NCI-H1417 (cell line): ENCODE measurements at regions not wholly inside any gene's neighbourhood (a gene's known extent, or its start where the extent isn't known, plus 50 kb on each side); places are given as distances from the start of the nearest gene placed in this dataset.
A peak's percentile ranks its signal among the peaks of the same experiment; 100 is the strongest.

ENCODE experiments used
- DNase-seq, 3 experiments: peaks; one replicate each; lab custom pipeline; 2025; lab: John Stamatoyannopoulos, UW

DNA sequence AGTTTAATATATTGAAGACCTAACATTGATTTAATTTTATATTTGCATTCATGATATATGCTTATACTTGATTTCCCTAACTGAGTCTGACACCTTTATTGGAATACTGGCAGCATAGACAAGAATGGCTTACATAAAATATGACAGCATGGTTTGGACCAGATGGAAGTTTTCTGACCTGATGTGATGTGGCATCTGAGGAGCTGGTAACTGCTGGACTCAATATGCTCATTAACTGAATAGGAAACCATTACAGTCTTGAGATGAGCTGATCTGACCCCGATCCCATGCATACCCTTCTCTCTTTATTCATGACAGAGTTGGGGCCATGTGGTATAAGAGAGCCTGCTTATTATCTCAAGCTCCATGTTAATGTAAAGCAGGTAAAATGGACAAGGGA, 604.8 kb upstream of the SEL1L start:
- DNase-seq, result no peak

DNA sequence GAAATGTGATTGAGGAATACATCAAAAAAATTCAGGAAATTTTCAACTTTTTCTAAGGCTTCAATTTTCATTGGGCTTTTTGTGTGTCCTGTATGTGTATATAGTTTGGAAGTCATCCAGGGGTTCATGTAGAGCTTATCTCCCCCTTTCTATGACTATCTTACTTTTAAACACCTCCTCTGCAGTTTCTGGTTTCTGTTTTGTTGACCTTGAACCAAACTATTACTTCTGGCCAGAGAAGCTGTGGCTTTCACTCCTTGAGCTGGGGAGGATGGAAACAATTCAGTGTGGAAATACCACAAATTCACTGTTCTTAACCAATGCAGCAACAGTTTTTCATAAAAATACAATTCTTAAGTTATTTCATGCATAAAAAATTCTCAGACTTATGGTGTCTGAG, 613.2 kb upstream of the SEL1L start:
- no peak for DNase-seq

DNA sequence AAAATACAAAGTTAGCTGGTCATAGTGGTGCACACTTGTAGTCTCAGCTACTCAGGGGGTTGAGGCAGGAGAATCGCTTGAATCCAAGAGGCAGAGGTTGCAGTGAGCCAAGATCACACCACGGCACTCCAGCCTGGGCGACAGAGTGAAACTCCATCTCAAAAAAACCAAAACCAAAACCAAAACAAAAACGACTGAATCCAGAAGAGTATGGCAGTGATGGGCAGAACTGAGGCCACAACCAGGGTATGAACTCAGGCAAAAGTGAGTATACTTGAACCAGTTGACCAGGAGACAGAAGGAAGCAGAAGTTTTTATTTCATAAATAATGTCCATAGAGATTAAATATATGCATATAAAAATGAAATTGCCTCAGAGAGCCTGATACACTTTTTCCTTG, 620.0 kb upstream of the SEL1L start:
- DNase-seq, result no peak

DNA sequence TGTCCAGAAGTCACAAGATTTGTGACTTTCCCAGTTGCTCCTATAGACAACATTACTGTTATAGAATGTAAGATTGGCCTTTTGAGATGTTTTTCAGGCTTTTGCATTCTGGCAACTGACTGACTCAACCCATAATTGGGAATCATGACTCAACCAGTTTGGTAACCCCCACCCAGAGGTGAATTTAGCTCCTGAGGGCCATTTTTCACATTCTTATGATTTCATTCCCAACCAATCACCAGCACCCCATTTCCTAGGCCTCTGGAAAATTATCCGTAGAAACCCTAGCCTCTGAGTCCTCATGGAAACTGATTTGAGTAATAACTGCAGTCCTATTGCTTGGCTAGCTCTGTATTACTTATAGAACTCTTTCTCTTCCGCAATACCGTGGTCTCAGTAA, 626.0 kb upstream of the SEL1L start:
- no peak for DNase-seq

DNA sequence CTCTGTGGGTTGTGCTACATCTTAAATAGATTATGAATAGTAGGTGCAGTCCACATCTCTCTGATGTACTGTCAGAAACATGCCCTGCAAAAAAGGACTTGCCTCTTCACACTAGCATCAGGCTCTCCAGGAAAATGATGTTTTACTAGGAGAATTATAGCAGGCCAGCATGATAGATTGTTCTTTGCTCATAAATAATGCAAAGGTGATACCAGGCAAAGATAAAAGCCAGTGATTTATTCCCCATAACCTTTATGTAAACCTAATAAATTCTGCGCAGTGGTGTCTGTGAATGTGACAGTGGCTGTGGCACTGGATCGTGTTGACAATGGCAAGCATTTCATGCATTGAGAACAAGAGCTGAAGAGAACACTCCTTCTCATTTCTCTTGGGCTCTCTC, 646.5 kb upstream of the SEL1L start:
- peak; percentile 51 to 88 (median 77) for DNase-seq

DNA sequence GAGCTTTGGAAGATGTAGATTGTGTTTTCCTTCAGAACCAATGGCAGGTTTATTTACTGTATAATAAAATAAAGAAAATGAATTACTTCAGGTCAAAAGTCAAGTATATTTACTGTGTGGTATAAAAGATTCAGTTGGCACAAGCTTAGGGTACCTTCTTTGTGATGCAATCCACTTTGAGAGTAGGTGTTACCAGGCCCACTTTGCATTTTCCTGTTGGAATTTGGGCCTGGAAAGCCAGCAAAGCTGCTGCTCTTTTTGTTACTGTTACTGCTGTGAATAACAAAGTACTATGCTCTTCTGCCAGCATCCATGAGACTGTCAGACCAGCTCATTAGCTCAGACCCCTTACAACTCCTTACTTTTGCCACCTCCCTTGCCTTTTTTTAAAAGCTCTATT, 649.0 kb upstream of the SEL1L start:
- DNase-seq, result no peak

DNA sequence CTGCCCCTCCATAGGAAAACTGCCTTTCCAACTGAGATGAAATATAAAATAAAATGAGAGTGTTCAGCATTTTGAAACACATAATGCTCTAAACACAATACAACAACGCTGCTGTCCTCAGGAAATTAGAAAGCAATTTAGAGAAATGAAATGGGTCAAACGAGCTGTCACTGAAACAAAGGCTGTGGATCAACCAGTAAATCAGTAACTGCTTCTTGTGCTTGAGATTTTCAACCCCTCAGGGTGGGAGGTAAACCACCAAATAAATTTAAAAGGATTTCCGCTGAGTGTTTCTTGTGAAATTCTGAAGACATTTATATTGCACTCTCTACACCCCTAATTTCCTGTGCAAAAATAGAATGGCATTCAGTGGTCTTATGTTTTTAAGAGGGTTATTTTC, 657.1 kb upstream of the SEL1L start:
- peak in 1 of 3 experiments; percentile 46 for DNase-seq

DNA sequence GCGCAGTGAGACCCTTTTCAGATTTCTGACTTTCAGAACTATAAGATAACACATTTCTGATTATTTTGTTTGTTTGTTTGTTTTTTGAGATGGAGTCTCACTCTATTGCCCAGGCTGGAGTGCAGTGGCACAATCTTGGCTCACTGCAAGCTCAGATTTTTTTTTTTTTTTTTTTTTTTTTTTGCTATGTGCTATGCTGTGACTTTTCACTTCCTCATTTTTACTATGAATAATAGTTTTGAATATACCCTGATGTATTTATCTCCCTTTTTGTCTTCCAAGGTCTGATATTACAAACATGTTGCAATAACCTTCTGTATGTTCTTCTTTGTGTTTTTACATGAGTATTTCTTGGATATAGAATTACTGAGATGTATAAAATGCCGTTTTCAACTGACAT, 658.7 kb upstream of the SEL1L start:
- DNase-seq, result no peak

DNA sequence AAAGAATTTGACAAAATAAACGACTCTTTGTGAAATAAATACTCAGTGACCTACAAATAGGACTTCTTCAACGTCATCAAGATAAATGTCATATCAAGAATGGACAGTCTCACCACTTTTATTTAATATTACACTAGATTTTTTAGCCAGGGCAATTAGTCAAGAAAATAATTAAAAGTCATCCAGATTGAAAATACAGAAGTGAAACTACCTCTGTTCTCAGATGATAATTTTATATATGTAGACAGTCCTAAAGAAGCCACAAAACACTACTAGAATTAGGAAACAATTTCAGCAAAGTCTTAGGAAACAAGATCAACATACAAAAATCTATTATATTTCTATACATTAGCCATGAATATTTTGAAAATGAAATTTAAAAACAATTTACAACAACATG, 689.6 kb upstream of the SEL1L start:
- DNase-seq, result no peak

DNA sequence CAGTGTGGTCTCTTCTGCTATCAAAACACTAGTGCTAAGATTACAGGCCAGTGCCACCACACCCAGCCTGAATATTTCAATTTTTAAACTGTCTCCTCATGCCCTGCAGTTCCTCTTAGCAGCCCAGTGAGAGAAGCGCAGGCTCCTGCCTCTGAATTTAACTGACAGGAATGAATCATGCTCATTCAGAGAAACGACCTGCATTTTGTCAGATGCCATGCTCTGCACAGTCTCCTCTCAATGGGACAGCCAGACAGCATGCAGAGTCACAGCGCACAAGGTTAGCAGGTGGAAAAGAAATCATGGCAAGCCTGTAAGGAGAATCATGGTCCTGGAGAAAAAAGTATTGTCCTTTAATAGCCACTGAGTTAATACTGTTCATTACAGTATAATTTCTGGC, 691.0 kb upstream of the SEL1L start:
- DNase-seq, result no peak

DNA sequence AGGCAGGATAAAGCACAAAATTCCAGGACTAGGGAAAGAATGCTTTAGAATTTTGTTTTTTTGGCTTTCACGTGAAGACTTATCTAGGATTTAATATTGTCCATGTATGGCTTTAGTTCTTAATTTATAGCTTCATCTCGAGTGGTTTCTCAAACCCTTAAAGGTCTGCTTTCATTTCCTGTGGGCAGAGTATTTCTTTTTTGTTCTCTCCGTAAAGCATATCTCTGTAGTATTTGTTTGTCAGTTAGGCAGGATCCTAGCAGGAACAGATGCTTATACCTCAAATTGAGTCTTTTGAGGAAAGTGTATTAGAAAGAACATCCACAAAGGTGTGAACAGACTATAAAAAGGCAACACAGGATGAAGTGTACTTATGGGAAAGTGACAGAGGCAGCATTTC, 697.1 kb upstream of the SEL1L start:
- DNase-seq, result no peak

DNA sequence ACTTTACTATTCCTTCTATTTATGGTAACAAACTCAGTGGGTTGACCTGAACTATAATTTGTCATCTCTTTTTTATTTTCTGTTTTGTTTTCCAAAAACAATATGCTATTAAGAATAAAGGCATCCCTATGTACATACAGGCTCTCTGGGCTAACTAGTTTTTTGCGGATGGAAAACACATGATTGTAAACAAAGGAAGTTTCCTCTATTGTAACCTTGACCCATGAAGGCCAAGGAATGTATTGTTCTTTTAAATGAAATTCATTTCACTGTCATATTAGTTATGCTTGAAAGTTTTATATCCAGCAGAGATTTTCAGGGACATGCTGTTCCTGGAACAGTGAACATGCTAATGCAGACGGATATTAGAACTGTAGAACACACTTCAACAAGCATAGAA, 705.0 kb upstream of the SEL1L start:
- no peak for DNase-seq

DNA sequence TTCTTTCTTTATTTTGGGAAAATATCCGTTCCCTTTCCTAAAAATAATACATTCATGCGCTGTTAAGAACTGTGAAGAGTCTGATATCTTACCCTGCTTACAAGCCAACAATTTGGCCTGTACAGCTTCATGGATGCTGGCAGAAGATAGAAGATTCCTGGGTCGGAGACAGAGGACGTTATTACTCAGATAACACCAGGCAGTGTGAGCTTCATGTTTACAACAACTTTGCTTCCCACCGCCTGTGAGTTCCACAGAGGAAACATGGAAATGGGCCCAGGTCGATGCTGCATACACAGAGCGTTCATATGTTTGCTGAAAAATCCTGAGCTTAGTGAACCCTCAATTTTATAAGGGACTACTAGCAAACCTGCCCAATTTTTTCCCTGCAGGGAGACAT, 705.6 kb upstream of the SEL1L start:
- no peak for DNase-seq

DNA sequence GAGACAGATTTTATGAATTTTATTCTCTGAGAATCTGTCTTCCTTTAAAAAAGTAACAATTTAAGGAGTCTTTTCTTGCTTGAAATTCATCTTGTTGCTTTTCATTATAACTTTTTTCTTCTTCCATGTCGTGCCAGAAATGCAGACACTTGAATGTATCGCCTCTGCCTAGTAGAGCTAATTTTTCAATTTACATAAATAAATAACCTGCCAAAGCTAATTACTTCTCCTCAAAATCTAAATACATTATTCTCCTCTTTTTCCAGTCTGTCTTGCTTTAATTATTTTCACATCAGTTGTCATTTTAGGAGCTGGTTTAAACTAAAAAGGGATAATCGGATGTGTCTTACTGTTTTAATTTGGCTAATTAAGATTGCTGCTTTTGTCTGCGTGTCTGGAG, 711.1 kb upstream of the SEL1L start:
- no peak for DNase-seq

DNA sequence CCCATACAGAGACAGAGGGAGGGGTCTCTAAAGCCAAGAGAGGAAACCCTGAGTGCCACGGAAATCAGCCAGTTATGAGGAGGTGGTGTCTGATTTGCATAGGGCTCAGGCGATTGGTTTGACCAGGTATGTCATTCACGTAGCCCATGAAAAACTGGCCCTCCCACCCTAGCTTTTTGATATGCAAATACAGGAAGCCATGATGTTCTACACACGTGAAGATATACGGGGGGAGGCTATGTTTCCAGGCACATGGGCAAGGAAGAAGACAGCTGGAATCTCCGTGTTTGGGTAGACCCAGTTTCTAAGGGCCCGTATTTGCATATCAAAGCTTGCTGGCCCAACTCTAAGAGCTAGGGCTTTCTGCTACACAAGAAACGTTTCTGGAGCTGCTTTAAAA, 717.8 kb upstream of the SEL1L start:
- peak in 1 of 3 experiments; percentile 61 for DNase-seq

DNA sequence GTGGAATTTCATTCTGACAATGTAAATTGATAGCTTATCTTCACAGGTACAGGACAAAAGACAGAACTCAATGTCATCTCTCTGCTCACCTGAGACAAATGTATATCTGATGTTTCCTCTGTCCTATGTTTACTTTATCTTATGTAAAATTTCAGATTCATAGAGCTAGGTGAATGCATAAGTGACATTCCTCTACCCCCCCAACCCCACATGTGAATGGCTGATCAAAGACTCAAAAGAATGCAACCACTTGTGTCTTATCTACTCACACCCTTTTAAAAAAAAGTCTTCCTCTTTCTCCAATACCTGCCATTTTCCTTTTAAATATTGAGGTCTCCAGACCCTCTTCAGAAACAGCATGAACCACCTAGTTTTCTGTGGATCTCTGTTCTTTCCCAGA, 736.6 kb upstream of the SEL1L start:
- no peak for DNase-seq

DNA sequence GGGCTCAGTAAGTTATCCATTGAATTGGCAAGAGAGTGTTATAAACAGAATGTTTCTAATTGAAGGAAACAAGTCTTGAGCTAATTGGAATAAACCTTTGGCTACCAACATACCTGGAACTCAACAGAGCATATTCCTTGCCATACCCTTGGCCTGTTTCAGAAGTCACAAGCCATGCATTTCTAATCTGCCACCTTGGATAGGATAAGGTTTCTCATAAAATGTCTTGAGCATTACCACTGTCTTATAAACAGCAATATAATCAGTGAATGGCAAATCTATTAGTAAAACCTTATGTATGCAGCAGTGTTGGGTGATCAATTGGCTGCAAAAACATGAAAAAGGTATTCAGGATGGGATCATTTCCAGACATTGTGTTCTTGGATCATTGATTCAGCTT, 765.2 kb upstream of the SEL1L start:
- DNase-seq, result no peak

DNA sequence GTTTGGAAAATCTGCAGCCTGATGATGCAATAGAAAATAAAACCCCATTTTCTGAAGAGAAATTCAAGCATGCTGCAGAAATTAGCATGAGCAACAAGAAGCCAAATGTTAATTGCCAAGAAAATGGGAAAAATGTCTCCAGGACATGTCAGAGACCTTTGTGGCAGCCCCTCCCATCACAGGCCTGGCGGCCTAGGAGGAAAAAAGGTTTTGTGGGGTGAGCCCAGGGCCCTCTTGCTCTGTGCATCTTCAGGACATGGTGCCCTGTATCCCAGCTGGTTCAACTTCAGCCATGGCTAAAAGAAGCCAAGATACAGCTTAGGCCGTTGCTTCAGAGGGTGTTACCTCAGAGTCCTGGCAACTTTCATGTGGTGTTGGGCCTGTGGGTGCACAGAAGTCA, 775.5 kb upstream of the SEL1L start:
- DNase-seq, result no peak

DNA sequence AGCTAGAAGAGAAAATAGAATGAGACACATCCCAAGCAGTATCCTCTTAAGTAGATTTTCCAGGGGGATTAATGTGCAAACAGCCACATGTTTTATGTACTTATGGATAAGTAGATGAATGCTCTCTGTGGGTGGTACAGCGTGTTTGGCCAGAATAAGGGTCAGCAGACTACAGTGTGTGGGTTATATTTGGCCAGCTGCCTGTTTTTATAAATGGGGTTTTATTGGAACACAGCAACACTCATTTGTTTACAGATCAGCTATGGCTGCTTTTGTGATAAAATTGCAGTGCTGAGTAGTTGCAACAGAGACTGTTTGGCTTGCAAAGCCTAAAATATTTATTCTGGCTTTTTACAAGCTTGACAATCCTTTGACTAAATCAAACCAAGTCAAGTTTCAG, 780.2 kb upstream of the SEL1L start:
- DNase-seq, result peak; percentile 74 to 99 (median 87)

DNA sequence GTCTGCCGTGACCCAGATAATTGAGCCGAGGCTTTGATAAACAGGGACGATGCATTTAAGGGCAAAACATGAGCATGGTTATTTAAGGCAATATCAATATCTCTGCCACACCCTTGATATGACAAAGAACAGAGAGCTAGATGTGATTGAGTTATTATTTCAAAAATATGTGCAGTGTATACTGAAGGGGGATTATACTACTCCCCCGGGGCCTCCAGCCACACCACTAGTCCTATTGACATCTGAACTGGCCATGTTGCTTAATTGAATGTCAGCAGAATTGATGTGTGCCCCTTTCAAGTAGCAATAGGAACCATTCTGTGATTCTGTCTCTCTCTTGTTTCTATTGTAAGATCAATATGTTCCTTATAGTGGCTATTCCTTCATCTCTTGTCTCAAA, 794.8 kb upstream of the SEL1L start:
- peak in 2 of 3 experiments; percentile 44 to 79 for DNase-seq

DNA sequence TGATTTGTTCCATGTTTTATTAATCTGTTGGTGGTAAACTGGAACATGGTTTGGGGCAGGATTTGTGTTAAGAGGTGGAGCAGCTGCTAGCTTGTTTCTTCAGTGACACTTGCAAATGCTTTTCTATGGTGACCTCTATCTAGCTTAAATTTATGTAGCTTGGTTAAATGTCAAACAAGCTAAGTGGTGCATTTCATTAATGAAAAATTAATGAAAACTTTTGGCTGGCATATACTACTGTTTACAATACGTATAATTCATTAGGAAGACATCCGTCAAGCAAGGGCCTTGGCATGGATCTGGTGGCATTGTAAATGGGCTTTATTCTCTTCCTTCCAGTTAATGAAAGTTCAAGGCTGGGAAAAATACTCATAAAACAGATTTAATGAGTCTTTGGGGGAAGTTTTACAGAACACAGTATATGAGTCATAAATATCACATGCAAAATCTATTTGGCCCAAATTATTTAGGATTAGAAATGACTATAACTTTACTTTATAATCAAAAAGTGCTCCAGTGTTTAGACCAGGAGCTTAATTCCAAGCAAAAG, 807.7 kb upstream of the SEL1L start:
- DNase-seq, result no peak

DNA sequence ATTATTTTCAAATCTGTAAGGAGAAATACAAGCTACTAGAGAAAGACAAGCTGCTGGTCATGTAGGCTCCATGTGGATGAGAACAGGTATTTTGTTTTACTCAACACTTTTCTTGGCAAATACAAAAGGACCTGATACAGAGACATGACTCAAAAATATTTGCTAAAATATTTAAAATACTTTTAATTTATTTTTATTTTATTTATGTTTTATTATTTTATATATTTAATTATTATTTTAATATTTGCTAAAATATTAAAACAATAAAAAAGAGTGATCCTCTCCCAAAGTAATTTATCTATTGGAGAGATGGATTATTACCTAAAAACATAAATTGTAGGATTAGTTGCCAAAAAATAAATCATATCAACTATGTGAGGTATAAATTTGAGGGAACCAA, 808.9 kb upstream of the SEL1L start:
- DNase-seq, result no peak

DNA sequence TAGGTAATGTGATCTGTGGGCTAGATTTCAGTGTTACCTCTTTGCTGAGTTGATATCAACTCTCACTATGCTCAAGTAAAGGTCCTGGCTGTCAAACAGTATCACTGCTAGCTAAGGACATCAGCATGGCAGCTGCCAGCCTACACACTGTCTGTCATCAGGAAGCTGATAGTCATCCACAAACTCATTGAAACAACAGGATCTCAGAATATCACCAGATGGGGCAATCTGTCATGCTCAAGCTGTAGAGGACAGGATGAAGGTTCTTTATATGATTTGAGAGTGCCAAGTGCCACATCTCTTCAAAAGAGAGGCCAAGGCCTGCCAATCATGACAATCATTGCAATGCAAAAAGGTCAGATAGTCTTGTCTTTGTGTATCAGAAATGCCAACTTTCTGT, 811.5 kb upstream of the SEL1L start:
- no peak for DNase-seq

DNA sequence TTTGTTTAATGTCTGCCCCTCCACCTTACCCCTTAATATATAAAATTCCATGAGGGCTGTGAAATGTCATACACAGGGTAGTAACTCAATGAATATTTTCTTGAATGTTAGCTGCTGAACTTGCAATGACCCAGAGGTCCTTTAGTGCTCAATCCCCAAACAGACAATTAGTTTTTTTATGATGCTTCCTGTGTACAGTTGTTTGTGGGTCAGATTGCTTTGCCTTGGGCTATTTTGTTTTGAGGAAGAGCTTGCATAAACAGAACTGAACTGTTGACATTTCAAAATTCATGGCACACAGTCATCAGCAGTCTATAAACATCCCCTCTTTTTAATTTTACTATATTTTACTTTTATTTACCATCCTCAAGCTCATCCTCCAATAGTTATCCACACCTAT, 820.5 kb upstream of the SEL1L start:
- DNase-seq, result peak in 1 of 3 experiments; percentile 26

DNA sequence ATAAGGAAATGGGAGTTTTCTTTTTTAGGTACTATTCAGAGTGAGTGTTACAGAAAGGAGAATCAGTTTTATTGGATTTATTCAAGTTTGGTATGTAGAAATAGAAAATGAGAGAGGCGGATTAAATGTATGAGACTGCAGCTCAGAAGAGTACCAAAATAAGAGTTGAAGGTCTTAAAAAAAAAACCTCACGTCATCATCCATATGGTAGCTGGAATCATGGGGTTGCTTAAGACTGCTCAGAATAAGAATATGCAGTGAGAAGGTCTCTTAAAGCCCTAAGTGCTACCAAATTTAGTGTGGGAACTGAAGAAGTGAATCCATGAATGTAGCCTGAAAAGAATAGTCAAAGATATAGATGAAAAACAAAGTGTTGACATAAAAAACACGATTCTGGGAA, 825.5 kb upstream of the SEL1L start:
- DNase-seq, result no peak
